RKO (cell line): ENCODE measurements at regions not wholly inside any gene's neighbourhood (a gene's known extent, or its start where the extent isn't known, plus 50 kb on each side); places are given as distances from the start of the nearest gene placed in this dataset.
"Not testable (repeated sequence)": the region's sequence is repeated elsewhere in the genome, so short reads cannot be mapped to it uniquely, and the experiment has no call there.

Source experiments
- DNase-seq: peaks from one replicate; pipeline ENCODE4 v3.0.0-alpha.2; 2016; ENCODE audit warnings: low spot score

DNA sequence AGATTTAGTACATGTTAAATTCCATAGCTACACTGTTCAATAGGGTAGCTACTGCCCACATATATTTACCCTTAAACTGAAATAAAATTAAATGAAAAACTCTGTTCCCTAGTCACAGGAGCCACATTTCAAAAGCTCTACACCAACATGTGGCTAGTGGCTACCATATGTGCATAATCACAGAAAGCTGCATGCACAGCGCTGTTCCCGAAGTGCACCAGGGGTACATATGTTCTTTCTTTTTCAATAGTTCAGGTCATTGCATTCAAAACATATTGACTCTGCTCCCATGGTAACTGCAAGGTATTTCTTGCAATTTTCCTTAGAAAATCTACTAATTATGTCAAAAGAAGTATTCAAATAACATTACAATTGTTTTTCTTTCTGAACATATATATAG lies 591.2 kb downstream of the PDHA2 start:
- no peak for DNase-seq

DNA sequence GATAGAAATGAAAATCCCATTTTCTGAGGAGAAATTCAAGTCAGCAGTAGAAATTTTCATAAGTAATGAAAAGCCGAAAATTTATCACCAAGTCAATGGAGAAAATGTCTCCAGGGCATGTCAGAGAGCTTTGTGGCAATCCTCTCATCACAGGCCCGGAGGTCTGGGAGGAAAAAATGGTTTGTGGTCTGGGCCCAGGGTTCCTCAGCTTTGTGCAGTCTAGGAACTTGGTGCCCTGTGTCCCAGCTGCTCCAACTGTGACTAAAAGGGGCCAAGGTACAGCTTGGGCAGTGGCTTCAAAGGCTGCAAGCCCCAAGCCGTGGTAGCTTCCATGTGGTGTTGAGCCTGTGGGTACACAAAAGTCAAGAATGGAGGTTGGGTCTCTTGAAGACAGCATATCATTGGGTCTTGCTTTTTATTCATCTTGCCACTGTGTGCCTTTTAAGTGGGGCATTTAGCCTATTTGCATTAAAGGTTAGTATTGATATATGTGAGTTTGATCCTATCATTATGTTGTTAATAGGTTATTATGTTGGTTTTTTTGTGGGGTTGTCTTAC lies 608.5 kb downstream of the PDHA2 start:
- no peak for DNase-seq

DNA sequence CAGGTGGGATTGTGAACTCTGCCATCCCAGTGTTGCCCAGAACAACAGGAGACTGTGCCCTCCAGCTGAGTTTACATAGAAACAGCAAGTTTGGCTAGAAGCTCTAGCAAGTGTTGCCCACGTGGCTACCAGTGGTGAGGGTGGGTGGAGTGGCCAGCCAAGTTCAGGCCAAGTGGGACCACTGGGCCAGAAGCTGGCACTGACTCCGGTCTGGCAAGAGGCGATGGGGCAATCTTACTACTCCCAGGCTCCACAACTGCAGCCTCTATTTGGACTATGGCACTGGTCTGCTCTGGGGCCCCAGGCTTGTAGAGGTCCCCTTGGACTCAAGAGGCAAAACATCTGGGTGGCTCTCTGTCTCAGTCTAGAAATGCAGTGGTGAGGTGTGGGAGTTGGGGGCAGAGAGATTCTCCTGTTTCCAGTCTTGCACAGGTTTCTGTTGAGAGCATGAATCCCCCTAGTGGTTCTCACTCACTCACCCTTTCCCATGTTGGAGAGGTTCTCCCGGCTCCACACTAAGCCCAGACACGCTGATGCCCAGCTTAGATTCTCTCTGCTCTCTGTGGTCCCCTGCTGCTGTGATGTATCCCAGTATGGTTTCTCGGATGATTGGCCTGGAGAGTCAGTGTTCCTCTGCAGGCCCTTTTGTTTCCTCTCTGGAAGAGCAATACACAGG lies 615.3 kb downstream of the PDHA2 start:
- no peak for DNase-seq

DNA sequence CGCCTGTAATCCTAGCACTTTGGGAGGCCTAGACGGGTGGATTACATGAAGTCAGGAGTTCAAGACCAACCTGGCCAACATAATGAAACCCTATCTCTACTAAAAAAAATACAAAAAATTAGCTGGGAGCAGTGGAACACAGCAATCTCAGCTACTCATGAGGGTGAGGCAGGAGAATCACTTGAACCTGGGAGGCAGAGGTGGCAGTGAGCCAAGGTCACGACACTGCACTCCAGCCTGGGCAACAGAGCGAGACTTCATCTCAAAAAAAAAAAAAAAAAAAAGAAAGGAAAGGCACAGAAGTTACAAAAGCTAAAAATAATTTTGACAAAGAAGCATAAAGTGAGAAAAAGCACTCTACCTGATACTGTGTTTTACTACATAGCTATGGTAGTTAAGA lies 618.1 kb downstream of the PDHA2 start:
- DNase-seq = not testable (repeated sequence)

DNA sequence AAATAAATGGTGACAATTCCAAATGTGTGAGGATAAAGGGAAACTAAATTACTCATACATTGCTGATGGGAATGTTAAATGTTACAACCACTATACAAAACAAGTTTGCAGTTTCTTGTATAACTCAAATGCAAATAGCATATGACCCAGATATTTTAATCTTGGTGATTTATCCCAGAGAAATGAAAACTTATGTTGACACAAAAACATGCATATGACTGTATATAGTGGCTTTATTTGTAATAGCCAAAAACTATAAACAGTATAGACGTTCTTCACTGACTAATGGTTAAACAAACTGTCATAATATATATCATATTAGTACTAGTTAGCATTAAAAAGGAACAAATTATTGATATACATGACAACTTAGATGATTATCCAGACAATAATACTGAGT lies 619.2 kb downstream of the PDHA2 start:
- DNase-seq = no peak

DNA sequence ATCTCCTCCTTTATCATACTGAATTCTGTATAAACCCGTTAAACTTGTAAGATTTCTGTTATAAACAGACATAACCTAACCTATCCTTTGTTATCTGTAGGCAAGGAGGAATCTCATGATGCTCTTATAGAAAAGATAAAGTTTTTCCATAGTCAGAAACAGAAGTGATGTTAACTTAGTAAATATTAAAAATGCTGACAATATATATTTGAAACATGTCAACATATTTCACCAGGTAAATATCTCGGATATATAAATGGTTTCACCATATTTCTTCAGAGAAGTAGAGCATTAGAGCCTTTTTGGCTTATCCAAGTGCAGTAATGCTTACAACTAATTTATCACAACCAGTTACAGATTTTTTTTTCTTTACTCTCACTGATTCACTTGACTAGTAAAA lies 625.9 kb downstream of the PDHA2 start:
- no peak for DNase-seq

DNA sequence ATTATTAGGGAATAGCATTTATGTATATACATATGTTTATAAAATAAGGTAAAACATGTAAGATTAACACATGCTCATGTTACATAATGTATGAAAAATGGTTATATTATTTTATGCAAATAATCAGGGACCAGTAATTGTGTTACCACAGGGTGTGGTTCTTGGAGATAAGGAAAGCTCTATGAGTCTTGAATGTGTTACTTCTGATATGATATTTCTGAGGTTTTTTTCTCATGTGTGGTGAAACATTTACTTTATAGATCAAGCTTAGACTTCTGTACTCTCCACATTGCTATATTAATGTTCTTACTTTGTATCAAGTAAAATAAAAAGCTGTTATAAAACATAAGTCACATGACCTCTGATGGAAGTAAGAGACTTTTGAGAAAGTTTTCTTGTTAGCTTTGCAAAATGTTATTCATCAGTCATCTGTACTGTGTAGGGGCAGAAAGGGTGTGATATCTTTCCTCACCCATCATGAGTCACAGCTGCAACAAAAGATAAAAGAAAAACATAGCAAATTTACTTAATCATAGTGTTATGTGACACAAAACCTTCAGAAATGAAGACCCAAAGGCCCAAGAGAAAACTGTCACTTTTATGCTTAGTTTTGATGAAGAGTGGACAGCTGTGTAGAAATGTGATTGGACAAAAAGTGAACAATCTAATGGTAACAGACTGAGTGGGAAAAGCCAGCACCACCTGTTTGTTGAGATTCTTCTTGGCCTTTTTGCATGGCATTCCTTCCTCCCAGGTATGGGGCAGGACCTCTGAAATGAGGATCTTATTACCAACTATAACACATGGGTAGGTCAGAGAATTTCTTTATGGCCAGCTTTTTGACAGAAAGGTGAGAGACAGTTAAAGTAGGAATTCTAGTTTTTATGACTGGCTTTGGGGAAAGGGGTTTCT lies 632.3 kb downstream of the PDHA2 start:
- no peak for DNase-seq

DNA sequence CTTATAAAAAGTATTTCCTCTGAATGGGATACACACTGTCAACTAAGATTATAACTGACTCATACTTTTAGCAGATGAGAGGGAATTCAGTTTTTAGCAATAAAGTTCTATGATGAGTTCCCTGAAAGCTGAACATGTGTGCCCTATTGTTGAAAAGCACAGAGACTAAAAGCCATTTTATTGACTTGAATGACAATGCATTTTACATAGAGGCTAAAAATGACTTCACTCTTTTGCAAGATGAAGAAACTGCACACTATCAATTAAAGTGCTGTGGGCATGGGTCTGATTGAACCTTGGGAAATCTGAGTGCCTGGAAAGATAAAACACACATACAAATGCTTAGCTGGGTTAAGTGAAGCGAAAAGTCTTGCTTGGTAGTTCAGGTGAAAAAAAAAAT lies 633.4 kb downstream of the PDHA2 start:
- DNase-seq = no peak

DNA sequence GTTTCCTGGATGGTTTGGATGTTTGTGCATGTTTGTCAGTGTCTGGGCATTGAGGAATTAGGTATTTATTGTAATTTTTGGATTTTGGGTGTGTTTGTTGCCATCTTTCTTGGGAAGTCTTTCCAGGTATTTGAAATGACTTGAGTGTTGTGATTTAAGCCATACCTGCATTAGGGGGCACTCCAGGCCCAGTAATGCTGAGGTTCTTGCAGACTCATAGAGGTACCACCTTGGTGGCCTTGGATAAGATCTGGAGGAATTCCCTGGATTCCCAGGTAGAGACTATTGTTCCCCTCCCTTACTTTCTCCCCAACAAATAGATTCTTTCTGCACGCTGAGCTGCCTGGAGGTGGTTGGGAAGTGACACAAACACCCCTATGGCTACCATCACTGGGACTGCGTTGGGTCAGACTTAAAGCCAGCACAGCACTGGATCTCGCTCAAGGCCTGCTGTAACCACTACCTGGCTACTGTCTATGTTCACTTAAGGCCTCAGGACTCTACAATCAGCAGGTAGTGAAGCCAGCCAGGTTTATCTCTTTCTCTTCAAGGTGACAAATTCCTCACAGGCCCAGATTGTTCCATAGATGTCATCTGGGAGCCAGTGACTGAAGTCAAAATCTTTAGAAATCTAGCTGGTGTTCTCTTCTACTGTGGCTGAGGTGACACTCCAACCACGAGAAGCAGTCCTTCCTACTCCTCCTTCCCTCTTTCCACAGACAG lies 643.6 kb downstream of the PDHA2 start:
- DNase-seq = no peak

DNA sequence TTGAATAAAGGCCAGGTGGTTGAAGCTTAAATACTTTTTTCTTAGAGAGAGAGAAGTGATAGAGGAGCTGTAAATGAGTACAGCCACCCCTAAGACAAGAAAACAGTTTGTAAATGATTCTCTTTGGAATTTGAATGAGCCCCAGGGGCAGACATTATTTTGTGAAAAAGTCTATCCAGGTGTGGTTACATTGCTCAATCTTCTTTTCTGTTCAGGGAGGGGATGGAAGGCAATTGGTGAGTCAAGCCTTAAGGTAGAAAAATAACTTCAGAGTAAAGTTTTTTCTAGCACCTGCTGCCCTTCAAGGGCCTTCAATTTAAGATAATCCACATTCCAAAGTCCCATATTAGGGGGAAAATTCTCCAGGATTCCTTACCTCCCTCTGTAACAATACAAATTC lies 646.7 kb downstream of the PDHA2 start:
- DNase-seq = no peak

DNA sequence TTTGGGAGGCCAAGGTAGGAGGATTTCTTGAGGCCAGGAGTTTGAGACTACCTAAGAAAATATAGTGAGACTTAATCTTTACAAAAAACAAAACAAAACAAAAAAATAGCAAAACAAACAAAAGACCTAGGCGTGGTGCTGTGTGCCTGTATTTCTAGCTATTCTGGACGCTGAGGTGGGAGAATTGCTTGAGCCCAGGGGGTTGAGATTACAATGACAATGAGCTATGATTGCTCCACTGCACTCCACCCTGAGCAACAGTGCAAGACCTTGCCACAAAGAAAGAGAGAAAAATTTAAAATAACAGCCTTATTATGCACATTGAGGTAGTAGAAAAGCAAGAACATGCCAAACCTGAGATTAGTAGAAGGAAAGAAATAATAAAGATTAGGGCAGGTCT lies 657.7 kb downstream of the PDHA2 start:
- DNase-seq = no peak

DNA sequence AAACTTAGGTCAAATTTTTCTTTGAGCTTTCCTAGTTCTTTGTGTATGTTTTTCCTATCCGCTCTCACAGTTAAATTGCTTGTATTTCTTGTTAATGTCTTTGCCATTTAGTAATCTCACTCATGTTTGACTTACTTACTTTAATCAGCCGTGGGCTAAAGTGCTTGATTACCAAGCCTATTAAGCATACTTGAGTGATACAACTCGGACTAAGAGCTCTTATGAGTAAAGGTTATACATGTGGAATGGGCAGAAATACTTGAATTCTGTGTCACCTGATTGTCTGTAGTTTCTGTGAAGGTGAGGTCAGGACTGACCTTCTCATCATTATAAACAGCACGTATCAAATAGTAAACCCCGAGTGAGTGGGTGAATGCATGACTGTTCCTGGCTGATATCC lies 664.5 kb downstream of the PDHA2 start:
- DNase-seq = no peak

DNA sequence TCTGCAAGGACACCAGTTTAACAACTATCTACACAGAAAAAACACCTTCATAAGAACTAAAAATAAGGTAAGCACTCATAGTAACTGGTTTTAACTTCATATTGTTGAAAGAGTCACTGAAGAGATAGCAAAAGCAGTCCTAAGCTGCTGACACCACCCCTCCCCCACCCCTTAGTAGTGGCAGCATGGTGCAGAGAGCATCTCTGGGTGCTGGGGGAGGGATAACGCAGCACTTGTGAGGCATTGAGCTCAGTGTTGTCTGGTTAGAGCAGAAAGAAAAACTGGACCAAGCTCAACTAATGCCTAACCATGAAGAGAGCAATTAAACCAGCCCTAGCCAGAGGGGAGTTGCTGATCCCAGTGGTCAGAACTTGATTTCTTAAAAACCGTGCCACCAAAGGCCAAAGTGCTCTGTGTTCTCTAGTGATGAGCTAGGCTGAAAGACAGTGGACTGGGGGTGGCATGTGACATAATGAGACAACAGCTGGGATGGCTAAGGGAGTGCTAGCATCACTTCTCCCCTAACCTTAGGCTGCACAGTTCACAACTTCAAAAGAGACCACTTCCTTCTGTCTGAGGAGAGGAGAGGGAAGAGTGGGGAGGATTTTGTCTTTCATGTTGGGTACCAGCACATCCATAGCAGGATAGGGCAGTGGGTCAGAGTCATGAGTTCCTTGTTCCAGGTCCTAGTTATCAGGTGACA lies 669.3 kb downstream of the PDHA2 start:
- DNase-seq = no peak

DNA sequence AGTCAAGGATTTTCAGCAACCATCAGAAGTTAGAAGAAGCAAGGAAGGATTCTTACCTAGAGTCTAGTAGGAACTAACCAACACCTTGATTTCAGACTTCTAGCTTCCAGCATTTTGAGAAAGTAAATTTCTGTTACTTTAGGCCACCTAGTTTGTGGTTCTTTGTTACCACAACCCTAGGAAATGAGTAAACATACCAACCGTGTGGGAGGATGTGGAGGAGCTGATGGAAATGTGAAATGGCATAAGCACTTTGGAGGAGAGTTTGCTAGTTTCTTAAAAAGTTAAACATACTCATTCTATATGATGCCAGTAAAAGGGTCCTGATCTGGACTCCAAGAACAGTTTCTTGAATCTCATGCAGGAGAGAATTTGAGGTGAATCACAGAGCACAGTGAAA lies 679.4 kb downstream of the PDHA2 start:
- no peak for DNase-seq

DNA sequence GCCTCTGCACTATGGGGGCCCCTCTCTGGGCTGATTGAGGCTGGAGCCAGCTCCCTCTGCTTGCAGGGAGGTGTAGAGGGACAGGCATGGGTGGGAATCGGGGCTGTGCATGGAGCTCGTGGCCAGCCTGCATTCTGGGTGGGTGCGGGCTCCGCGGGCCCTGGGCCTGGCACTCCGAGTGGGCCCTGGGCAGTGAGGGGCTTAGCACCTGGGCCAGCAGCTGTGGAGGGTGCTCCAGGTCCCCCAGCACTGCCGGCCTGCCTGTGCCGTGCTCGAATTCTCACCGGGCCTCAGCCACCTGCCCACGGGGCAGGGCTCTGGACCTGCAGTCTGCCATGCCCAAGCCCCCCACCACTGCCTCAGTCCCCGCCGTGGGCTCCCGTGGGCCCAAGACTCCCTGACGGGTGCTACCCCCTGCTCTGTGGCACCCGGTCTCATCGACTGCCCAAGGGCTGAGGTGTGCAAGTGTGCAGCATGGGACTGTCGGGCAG lies 681.2 kb downstream of the PDHA2 start:
- DNase-seq = no peak

DNA sequence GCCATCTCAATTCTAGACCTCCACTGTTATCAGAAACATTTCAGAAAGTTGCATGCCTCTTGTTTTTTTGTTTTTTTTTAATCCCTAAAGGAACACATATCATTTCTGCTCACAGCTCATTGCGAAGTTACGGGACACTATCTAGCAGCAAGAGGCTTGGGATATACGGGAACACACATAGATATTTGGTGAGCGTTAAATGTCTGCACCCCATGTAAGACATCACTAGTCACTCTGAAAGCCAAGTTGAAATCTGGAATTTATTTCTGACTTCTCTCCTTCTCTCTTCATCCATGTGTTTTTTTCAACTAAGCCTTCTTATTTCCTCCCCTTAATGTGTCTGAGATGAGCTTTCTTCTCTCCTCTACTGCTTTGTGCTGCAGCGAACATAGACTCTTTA lies 683.7 kb downstream of the PDHA2 start:
- DNase-seq = no peak

DNA sequence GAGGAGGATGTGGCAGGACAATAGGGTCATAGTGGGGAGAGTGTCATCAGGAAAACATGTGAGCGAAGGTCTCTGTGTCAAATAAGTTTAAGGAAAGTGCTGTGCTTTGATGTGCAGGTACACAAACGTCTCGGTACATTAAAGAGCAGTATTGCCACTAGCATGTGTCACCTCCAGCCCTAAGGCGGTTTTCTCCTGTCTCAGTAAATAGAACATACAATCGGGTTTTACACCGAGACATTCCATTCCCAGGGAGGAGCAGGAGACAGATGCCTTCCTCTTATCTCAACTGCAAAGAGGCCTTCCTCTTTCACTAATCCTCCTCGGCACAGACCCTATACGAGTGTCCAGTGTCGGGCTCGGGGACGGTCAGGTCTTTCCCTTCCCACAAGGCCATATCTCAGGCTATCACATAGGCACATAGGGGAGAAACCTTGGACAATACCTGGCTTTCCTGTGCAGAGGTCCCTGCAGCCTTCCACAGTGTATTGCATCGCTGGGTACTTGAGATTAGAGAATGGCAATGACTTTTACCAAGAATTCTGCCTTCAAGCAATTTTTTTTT lies 684.5 kb downstream of the PDHA2 start:
- no peak for DNase-seq

DNA sequence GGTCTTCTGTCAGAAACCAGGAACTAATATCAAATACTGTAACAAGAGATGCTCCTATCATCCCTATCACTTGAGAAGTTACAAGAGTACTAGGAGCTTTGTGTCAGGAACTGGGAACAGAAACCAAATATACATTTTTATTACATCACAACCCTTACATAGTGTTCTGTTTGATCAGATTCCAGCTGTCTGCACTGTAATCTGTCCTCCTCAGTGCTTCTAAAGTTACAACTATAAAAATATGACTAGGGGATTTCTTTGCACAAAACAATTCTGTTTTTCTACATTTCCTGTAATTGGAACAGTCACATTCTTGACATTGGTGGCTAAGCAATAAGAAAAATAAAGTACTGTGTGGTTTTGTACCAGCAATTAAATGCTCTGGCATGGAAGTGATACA lies 686.0 kb downstream of the PDHA2 start:
- DNase-seq = no peak

DNA sequence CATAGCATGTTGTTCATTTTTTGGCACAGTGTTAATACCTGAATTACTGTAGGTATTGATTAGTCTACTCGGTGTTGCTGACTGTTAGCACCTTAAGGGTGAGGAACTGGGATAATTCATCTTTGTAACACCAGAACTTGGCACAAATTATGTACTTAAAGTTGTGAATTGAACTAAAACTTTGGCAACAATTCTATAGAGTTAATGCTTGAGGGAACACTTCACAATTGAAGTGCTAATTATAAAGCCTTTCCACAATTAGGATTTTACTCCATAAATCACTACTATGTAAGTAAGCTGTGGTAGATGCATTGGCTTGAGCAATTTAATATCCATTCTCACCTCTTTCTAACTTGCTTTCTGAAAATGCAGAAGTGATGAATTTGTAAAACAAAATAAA lies 686.7 kb downstream of the PDHA2 start:
- no peak for DNase-seq

DNA sequence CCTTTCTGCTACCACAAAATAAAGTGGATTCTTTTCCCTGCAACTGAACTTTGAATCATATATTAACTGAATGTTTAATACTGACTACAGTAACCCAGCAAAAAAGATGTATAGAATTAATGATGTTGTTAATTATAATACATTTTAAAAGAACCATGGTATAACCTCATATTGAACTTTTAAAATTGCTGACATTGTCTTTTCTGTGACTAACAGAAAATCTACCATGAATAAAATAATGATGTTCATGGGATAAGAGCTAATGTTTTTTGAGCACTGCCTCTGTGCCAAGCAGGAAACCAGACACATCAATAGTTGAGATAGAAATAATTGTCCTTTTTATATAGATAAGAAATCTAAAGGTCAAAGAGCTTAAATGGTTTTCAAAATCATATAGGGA lies 691.9 kb downstream of the PDHA2 start:
- DNase-seq = no peak

DNA sequence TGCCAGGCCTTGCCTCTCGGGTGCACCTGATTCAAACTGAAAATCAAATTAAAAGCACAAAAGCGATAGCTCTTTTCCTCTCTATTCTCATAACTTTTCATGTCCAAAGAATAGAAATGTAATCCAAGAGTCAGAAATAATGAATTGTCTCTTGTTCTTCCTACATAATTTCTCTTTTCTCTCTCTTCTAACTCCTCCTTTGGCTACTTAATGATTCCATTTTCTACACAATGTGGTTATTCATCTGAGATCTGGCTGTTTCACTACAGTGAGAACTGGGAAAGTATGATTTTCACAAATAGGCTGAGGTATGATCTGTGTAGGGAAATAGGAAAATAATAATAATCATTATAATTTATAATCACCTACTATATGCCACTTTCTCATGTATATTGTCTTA lies 703.5 kb downstream of the PDHA2 start:
- DNase-seq = no peak

DNA sequence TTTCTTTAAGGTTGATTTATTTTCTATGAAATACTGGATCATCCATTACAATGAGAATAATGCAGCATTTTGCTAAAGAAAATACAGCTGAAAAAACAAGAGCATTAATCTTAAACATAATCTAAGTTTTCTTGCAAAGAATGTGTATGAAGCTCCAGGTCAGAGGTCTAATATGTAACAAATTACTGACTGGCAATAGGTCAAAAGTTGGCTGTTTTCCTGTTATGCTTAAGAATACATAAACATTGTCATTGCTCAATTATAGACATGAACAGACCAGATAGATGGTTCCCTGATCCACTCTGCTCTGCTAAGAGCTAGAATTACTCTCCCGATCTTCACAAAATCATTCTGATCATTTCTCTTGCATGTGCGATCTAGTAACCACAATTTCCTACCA lies 718.6 kb downstream of the PDHA2 start:
- DNase-seq = no peak
